Mesodermal cell (in vitro differentiated cells): ENCODE measurements at regions not wholly inside any gene's neighbourhood (a gene's known extent, or its start where the extent isn't known, plus 50 kb on each side); places are given as distances from the start of the nearest gene placed in this dataset.
A peak's percentile ranks its signal among the peaks of the same experiment; 100 is the strongest.

ENCODE experiments used
- H3K27ac ChIP-seq: 2 replicates; pipeline ENCODE4 v1.7.0; 2013; ENCODE audit warnings: mild to moderate bottlenecking, low read depth, low read length, moderate library complexity; ENCODE audit not compliant: severe bottlenecking
- H3K36me3 ChIP-seq: 2 replicates; pipeline ENCODE4 v1.7.1; 2013; ENCODE audit warnings: mild to moderate bottlenecking, low read length, moderate library complexity; ENCODE audit not compliant: control insufficient read depth, insufficient read depth
- H3K4me1 ChIP-seq: one replicate; pipeline ENCODE4 v1.7.1; 2013; ENCODE audit warnings: mild to moderate bottlenecking, low read length; ENCODE audit not compliant: insufficient read depth, control insufficient read depth, poor library complexity, severe bottlenecking
- H3K4me3 ChIP-seq: 2 replicates; pipeline ENCODE4 v1.7.0; 2013; ENCODE audit warnings: low read length, control low read depth, mild to moderate bottlenecking; ENCODE audit not compliant: insufficient read depth, poor library complexity, severe bottlenecking; ENCODE audit errors: extremely low read depth
- H3K9me3 ChIP-seq: 2 replicates; pipeline ENCODE4 v1.7.1; 2013; ENCODE audit warnings: mild to moderate bottlenecking, low read length, moderate library complexity; ENCODE audit not compliant: control insufficient read depth
- WGBS, 2 experiments: methylation state at CpG; one replicate each; pipeline ENCODE4 v1.1.5; 2013; ENCODE audit warnings: missing lambda C conversion rate in 2 of 2; ENCODE audit not compliant: insufficient coverage in 2 of 2; 5-methylcytosine and 5-hydroxymethylcytosine counted together

DNA sequence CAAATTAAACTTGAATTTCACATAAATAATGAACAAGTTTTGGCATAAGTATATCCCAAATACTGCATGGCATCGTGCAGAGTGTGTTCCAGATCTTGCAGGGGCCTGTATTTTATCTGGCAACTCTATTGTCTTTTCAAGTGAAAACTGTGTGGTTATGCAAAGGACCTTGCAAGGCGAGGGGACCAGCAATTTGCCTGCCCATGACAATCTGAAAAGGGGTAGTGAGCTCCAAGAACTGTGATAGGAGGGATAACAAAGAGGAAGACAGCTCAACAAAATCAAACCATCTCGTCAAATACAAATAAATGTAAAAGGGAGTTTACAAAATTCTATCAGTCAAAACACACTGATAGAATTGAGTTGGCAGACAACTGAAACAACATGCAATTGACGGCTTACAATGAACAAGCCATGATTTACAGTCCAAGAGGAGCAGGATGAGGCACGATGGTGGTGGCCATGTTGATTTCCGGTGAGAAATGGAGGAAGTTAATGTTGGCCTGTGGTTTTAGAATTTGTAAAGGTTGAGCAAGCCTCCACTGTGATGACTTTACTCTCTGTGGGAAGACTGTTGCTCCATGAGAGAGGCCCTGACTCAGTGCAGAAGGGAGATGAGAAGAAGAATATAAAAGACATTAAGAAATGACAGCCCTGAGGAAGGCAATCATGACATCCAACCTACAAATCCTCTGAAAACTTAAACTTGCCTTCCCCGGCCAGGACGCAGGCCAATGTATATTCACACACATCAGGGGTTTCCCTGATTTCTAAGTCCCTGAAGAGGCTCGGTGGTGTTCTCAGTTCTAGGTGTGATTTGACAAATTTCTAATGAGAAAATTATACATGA lies 132.2 kb downstream of the ADSS2 start:
- Histone ChIP-seq H3K4me1 (peaks cover 13% of the 10 kb centered on the region), H3K27ac (no peak overlapping the region), H3K9me3 (no peaks in the 10 kb centered on the region), H3K4me3 (no peak overlapping the region), H3K36me3 (no peaks in the 10 kb centered on the region)
- WGBS, 2 experiments: 93 to 96% methylated on average over 4 to 7 of the region's 9 CpGs

DNA sequence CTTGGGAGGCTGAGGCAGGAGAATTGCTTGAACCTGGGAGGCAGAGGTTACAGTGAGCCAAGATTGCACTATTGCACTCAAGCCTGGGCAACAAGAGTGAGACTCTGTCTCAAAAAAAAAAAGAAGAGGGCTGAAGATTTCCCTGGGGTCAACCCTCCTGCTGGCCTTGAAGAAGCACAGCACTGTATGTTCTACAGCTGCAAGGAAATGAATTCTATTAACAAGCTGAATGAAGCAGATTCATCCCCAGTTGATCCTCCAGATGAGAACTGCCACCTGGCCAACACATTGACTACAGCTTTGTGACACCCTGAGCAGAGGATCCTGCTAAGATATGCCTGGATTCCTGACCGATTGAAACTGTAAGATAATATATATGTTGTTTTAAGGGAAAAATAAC lies 129.5 kb downstream of the ADSS2 start:
- Histone ChIP-seq H3K36me3 (no peaks in the 10 kb centered on the region), H3K27ac (peak overlapping the region; percentile 96)

GRCh38 chr1:244322791-244323521 lies 128.8 kb downstream of the ADSS2 start:
- Histone ChIP-seq H3K36me3 (no peaks in the 10 kb centered on the region), H3K27ac (peak overlapping the region; percentile 96), H3K4me1 (peaks cover 14% of the 10 kb centered on the region), H3K9me3 (no peaks in the 10 kb centered on the region), H3K4me3 (no peak overlapping the region)
- WGBS, 2 experiments: 66 to 100% methylated on average over 1 to 5 of the region's 6 CpGs

More for the DNA sequence above, 129.5 kb downstream of the ADSS2 start:
- Histone ChIP-seq H3K4me1 (peaks cover 14% of the 10 kb centered on the region), H3K9me3 (no peaks in the 10 kb centered on the region), H3K4me3 (no peak overlapping the region)
- WGBS, 2 experiments: no CpG with 5 or more reads among the region's 1 CpG

DNA sequence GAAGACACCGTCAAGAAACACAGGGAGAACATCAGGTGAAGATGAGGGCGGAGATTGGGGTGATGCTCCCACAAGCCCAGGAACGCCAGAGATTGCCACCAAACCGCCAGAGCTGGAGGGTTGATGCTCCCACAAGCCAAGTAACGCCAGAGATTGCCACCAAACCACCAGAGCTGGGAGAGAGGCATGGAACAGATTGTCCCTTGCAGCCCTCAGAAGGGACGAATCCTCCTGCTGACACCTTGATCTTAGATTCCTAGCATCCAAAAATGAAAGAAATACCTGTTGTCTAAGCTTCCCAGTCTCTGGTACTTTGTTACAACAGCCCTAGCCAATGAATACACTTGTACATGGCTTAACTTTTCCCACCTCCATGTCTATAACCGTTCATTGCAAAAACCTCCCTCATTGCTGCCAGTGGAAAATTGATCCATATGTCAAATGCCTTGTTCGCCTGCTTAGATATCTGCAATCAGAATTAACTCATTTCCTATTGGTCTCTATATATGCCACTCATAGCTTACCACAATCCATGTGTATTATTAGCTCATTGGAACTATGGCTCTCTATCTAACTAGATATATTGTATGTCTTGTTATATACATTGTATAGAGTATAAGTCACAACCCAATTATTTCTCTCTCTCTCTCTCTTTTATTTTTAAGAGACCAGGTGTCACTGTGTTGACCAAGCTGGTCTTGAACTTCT lies 127.4 kb downstream of the ADSS2 start:
- no peak overlapping the region for H3K4me3 ChIP-seq
- 93 to 96% methylated on average over 6 to 8 of the region's 8 CpGs for WGBS, 2 experiments

GRCh38 chr1:244325056-244325758 lies 126.5 kb downstream of the ADSS2 start:
- Histone ChIP-seq H3K9me3 (peaks cover 3% of the 10 kb centered on the region), H3K36me3 (no peaks in the 10 kb centered on the region), H3K27ac (no peak overlapping the region), H3K4me1 (peaks cover 14% of the 10 kb centered on the region), H3K4me3 (no peak overlapping the region)
- 60 to 85% methylated on average over 1 to 6 of the region's 8 CpGs for WGBS, 2 experiments

More for the DNA sequence above, 127.4 kb downstream of the ADSS2 start:
- no peaks in the 10 kb centered on the region for H3K36me3 ChIP-seq
- no peak overlapping the region for H3K27ac ChIP-seq
- peaks cover 3% of the 10 kb centered on the region for H3K9me3 ChIP-seq
- H3K4me1 ChIP-seq: peaks cover 14% of the 10 kb centered on the region

DNA sequence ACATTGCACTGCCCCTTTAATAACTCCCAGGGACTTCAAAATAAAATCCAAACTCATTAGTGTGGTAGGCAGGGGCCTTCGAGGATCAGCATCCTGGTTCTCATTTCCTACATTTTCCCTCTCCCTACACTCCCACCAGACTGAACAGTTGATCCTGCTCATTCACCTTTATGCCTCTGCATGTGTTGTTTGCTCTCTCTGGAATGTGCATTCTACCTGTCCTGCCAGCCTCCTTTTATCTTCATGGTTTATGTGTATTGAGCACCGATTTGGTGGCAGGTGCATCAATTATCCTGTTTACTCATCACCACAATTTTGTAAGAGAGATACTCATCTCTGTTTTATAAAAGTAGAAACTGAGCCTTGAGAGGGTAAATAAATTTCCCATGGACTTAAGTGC lies 125.0 kb downstream of the ADSS2 start:
- no peaks in the 10 kb centered on the region for H3K36me3 ChIP-seq
- no peak overlapping the region for H3K27ac ChIP-seq
- 75 to 100% methylated on average over 1 of the region's 2 CpGs for WGBS, 2 experiments
- H3K9me3 ChIP-seq: peaks cover 3% of the 10 kb centered on the region
- H3K4me1 ChIP-seq: peaks cover 14% of the 10 kb centered on the region
- no peak overlapping the region for H3K4me3 ChIP-seq

DNA sequence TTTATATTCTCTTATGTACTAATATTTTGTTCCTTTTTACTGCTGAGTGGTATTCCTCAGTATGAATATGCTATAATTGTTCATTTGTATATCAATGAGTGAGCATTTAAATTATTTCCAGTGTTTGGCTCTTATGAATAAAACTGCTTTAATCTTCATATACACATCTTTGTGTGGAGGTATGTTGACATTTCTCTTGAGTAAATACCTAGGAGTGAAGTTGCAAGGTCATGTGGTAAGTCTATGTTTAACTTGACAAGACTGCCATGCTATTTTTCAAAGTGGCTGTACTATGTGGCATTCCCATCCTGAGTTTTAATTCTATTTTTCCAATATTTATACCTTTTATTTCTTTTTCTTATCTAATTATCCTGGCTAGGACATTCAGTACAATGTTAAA lies 124.2 kb downstream of the ADSS2 start:
- Histone ChIP-seq H3K27ac (no peak overlapping the region), H3K9me3 (peaks cover 3% of the 10 kb centered on the region), H3K4me3 (no peak overlapping the region), H3K4me1 (peaks cover 14% of the 10 kb centered on the region), H3K36me3 (no peaks in the 10 kb centered on the region)

GRCh38 chr1:244328476-244328875 lies 123.2 kb downstream of the ADSS2 start:
- Histone ChIP-seq H3K36me3 (no peaks in the 10 kb centered on the region), H3K27ac (no peak overlapping the region), H3K9me3 (peaks cover 3% of the 10 kb centered on the region), H3K4me1 (peaks cover 10% of the 10 kb centered on the region), H3K4me3 (no peak overlapping the region)

GRCh38 chr1:244329591-244330317 lies 122.0 kb downstream of the ADSS2 start:
- Histone ChIP-seq H3K27ac (no peak overlapping the region), H3K9me3 (peaks cover 3% of the 10 kb centered on the region), H3K4me3 (no peak overlapping the region), H3K4me1 (peaks cover 2% of the 10 kb centered on the region), H3K36me3 (no peaks in the 10 kb centered on the region)

- no CpG with 5 or more reads among the region's 2 CpGs for WGBS, 2 experiments
- H3K9me3 ChIP-seq: peaks cover 3% of the 10 kb centered on the region
- H3K27ac ChIP-seq: no peak overlapping the region
- no peaks in the 10 kb centered on the region for H3K4me1 ChIP-seq
- H3K4me3 ChIP-seq: no peak overlapping the region
- H3K36me3 ChIP-seq: no peaks in the 10 kb centered on the region
These were observed 121.4 kb downstream of the ADSS2 start for GRCh38 chr1:244330318-244330625.
